AG04450 (cell line): ENCODE measurements at regions not wholly inside any gene's neighbourhood (a gene's known extent, or its start where the extent isn't known, plus 50 kb on each side); places are given as distances from the start of the nearest gene placed in this dataset.

ENCODE experiments used
- CTCF ChIA-PET: fragments of 300-600, 350-600 bp; formaldehyde crosslinking; extraction: SDS; loops from one replicate; lab custom pipeline; 2022; ENCODE audit warnings: antibody characterized with exemption, inconsistent platforms; lab: Charles Lee
- POLR2A ChIA-PET: fragments of 350-600 bp; formaldehyde crosslinking; extraction: SDS; loops from one replicate; lab custom pipeline; 2021; ENCODE audit warnings: antibody characterized with exemption, inconsistent platforms; lab: Yijun Ruan, JAX
- DNase-seq: peaks from one replicate; pipeline ENCODE4 v3.0.0-alpha.2; 2011; ENCODE audit warnings: low read depth, low spot score
- H3K27ac ChIP-seq: one replicate; pipeline ENCODE4 v1.5.1; 2012; ENCODE audit warnings: low read depth, low read length, control low read depth
- H3K27me3 ChIP-seq: one replicate; pipeline ENCODE4 v1.6.0; 2012; ENCODE audit warnings: low read length; ENCODE audit not compliant: control insufficient read depth, insufficient read depth
- H3K4me3 ChIP-seq: 2 replicates; pipeline ENCODE4 v1.5.1; 2011; ENCODE audit warnings: mild to moderate bottlenecking, low read depth, low read length, control low read depth
- H3K9me3 ChIP-seq: 2 replicates; pipeline ENCODE4 v1.5.1; 2012; ENCODE audit warnings: low read length; ENCODE audit not compliant: control insufficient read depth, insufficient read depth
- CTCF ChIP-seq: IDR thresholded peaks from 2 replicates; pipeline ENCODE4 v1.5.1; 2011; ENCODE audit warnings: low read depth, low read length, control low read depth, inconsistent platforms

GRCh38 chr16:61261315-61261714, 774.9 kb downstream of the CDH8 start:
- CTCF ChIA-PET, result no interaction called here
- Histone ChIP-seq H3K27me3 (no peaks in the 10 kb centered on the region), H3K27ac (no peak overlapping the region), H3K4me3 (no peak overlapping the region), H3K9me3 (peaks cover 10% of the 10 kb centered on the region)
- POLR2A ChIA-PET, result no interaction called here
- TF ChIP-seq CTCF, result no peak
- DNase-seq, result no peak

GRCh38 chr16:61246592-61246991, 789.6 kb downstream of the CDH8 start:
- H3K9me3 ChIP-seq, result peaks cover 18% of the 10 kb centered on the region
- H3K27me3 ChIP-seq, result no peaks in the 10 kb centered on the region
- CTCF ChIA-PET, result interaction anchor here (0.5 kb wide), 1 partner anchor 19 kb away, joined by 4 read pairs; no protein-coding TSS in a partner anchor
- no peak for TF ChIP-seq CTCF
- DNase-seq, result no peak
- H3K27ac ChIP-seq, result no peak overlapping the region
- POLR2A ChIA-PET, result no interaction called here
- H3K4me3 ChIP-seq, result no peak overlapping the region

GRCh38 chr16:61243954-61244353, 792.3 kb downstream of the CDH8 start:
- Histone ChIP-seq H3K9me3 (peaks cover 18% of the 10 kb centered on the region), H3K27ac (no peak overlapping the region), H3K27me3 (no peaks in the 10 kb centered on the region), H3K4me3 (no peak overlapping the region)
- no peak for DNase-seq
- ChIA-PET CTCF (no interaction called here), POLR2A (no interaction called here)
- no peak for TF ChIP-seq CTCF

GRCh38 chr16:61237884-61238485, 798.3 kb downstream of the CDH8 start:
- H3K27me3 ChIP-seq, result no peaks in the 10 kb centered on the region
- ChIA-PET POLR2A (no interaction called here), CTCF (no interaction called here)
- H3K27ac ChIP-seq, result no peak overlapping the region
- DNase-seq, result no peak
- no peak for TF ChIP-seq CTCF
- no peak overlapping the region for H3K4me3 ChIP-seq
- H3K9me3 ChIP-seq, result peaks cover 3% of the 10 kb centered on the region; the same call in 1 of the 2 replicates

- Histone ChIP-seq H3K27ac (no peak overlapping the region), H3K4me3 (no peak overlapping the region), H3K27me3 (no peaks in the 10 kb centered on the region), H3K9me3 (peaks cover 3% of the 10 kb centered on the region; the same call in 1 of the 2 replicates)
- TF ChIP-seq CTCF, result no peak
- no peak for DNase-seq
- CTCF ChIA-PET, result no interaction called here
- POLR2A ChIA-PET, result no interaction called here
These were observed 802.5 kb downstream of the CDH8 start for GRCh38 chr16:61233713-61234112.
